Mucosa of gallbladder (tissue), 1 donor: ENCODE measurements at regions not wholly inside any gene's neighbourhood (a gene's known extent, or its start where the extent isn't known, plus 50 kb on each side); places are given as distances from the start of the nearest gene placed in this dataset.
"Not testable (repeated sequence)": the region's sequence is repeated elsewhere in the genome, so short reads cannot be mapped to it uniquely, and the experiment has no call there.

Source experiments
- DNase-seq: peaks from one replicate; pipeline ENCODE4 v3.0.0-alpha.2; 2020; ENCODE audit warnings: low spot score
- donor health status: DM: no; HTN: no; CAD: no.

GRCh38 chr1:120614931-120615639 lies 108.7 kb upstream of the NBPF26 start:
- not testable (repeated sequence) for DNase-seq

DNA sequence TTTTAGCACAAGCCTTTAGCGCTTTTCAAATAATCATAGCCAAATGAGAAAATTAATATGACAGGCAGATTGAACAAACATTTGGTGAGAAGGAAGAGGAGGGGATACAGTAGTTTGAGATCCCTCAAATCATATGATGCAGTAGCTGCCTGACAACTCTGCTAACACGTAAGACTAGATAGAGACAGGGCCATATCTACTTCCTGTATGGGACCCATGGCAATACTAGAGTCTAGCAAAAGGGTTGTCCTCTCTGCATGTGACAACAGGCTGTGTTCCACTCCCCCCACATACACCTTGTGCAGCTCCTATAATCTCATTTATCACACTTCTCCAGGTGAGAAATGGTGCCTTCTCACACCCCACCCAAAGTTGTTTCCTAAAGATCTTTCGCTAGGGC lies 106.3 kb upstream of the NBPF26 start:
- not testable (repeated sequence) for DNase-seq

DNA sequence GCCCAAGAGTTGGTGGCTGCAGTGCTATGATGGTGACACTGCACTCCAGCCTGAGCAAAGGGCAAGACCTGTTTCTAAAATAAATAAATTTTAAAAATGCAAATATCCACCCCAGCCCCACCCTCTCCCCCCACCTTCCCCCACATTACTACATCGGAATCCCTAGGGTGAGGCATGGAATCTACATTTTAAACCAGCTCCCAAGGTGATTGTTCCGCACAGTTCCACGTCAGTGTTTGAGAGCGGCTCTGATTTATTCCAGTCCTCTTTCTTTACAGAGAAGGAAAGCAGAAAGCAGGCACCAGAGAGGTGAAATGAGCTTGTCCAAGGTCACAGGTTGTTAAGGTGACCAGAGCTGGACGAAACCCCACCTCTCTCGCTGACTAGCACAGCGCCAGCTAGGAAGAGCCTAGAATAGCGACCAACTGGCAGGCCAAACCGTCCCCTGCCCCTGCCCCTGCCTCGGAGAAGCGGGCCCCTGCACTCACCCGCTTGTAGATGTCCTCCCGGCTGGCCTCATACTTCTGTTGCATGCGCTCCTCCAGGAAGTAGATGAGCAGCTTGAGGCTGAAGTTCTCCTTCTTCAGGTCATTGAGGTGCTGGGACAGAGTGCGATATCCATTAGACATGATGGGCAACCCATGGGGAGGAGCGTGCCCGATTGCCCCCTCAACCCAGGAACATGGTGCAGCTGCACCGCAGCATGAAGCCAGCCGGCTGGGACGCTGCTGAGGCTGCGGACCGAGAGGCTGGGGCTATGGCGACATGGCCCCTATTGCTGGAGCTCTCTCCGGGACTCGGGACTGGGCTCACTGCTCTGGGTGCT lies 103.7 kb upstream of the NBPF26 start:
- not testable (repeated sequence) for DNase-seq

DNA sequence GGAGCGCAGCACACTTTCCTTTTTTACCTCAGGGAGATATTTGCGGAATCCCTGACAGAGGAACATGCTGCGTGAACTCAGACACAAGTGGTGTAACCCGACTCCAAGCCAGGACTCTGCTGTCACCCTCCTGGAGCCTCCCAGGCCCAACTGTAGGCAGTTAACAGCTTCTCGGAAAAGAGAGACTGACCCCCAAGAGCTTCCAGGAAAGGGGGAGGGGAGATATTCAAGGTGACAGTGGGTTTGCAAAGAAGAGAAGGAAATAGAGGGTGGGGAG lies 103.1 kb upstream of the NBPF26 start:
- DNase-seq, result not testable (repeated sequence)

GRCh38 chr1:120621278-120621677 lies 102.5 kb upstream of the NBPF26 start:
- DNase-seq, result not testable (repeated sequence)

- not testable (repeated sequence) for DNase-seq
Measured at GRCh38 chr1:120623539-120623938, 100.2 kb upstream of the NBPF26 start.

DNA sequence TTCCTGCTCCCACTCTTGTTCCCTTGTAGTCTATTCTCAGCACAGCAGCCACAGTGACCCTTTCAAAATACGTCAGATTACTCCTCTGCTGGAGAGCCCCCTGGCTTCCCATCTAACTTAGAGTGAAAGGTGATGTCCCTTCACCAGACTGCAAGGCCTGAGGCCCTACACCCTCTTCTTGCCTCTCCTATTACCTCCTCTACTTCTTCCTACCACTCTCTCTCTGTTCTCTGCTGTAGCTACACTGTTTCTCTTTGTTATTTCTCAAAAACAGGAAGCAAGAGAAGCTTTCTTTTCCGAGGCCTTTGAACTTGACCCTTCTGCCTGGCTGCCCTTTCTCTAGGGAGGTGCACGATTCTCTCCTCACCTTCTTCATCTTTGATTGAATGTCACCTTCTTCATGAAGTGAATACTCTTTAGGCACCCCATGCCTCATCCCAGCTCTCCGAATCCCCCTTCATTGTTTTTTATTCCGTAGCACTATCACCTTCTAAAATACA lies 99.1 kb upstream of the NBPF26 start:
- DNase-seq, result not testable (repeated sequence)

- not testable (repeated sequence) for DNase-seq
Measured at GRCh38 chr1:120629832-120630455, 93.8 kb upstream of the NBPF26 start.

GRCh38 chr1:120634816-120635806 lies 88.6 kb upstream of the NBPF26 start:
- not testable (repeated sequence) for DNase-seq

- not testable (repeated sequence) for DNase-seq
Measured at GRCh38 chr1:120640261-120641013, 83.3 kb upstream of the NBPF26 start.

GRCh38 chr1:120641014-120641302 lies 82.8 kb upstream of the NBPF26 start:
- not testable (repeated sequence) for DNase-seq

- DNase-seq, result not testable (repeated sequence)
Measured at GRCh38 chr1:120647182-120647581, 76.6 kb upstream of the NBPF26 start.

DNA sequence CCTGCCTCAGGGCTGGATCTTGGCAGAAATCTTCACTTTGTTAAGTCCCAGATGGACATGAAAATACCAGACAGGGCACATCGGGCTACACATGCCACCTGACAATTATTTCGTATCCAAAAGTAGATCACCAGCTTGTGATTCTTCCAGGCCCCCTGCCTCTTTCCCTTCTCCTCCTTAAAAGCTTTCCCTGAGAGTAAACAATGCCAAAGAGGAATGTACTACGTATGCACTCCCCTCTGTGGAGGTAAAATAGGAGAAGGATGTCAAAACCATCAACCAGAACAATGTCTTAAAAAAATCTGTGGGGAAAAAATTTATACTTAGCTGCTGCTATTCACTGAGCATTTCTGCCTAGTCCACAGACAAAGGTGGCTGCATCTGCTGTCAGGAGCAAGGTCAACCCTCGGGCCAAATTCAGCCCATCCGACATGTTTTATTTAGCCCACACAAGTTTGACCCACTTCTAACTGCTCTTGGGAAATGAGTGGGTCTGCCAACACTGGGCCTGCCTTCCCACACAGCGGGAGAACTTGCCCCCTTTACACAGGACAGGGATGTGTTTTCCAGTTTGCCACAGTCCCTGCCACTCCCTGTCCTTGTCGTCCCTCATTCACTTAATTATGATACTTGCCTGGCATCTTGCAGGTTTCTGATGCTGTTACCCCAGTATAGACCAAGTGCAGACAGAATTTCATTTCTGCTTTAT lies 74.7 kb upstream of the NBPF26 start:
- DNase-seq, result not testable (repeated sequence)

DNA sequence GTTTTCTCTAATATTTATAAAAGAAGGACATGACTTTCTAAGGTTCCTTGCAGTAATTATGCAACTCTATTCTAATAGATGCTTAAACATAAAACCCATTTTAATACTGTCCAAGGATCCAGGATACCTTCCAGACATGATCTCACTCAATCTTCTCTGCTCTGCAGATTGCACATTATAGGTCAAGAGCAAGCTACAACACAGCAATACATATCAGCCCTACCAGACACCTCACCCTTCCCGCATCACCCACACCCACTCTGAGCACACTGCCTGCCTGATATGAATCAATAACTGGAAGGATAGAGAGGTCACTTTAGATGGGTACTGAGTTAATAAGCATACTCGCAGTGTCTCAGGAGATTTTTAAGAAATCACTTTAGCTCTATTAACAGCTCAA lies 74.0 kb upstream of the NBPF26 start:
- DNase-seq, result not testable (repeated sequence)

DNA sequence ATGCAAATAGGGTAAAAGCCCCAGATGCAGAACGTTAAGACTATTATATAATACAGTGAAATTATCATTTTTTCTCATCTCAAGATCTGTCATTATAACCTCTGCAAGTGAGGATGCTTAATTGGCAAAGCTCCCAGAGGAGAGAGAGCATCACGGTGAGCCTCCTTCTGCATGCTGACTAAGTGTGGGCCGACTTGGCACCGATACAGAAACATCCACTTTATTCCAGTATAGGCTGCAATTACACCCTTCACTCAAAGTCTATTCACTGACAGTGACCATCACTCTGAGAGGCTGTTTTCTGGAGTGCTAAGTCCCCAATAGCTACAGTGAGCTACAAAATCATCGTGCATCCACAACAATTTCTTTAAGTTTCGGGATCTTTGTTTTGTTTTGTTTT lies 69.6 kb upstream of the NBPF26 start:
- not testable (repeated sequence) for DNase-seq

DNA sequence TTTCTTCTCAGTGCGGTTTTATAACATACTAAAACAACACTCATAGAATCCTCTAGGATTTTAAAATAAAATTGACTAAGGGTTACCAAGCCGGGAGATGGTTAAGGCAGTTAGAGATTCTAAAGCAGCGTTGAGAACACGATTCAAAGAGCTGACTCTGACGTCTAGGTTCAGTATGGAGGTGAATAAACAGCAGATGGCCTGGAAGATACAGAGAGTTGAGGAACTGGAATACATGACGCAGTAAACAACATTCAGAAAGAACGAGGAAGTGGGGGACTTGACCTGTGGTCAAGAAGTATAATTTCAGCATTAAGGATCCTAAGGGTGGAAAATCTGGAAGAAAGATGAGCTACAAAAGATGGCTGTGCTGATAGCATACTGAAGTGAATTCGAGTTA lies 68.4 kb upstream of the NBPF26 start:
- DNase-seq, result not testable (repeated sequence)

- DNase-seq, result not testable (repeated sequence)
Measured at GRCh38 chr1:120656116-120656515, 67.6 kb upstream of the NBPF26 start.

GRCh38 chr1:120657804-120658203 lies 65.9 kb upstream of the NBPF26 start:
- DNase-seq, result not testable (repeated sequence)

- not testable (repeated sequence) for DNase-seq
Measured at GRCh38 chr1:120658622-120659021, 65.1 kb upstream of the NBPF26 start.

GRCh38 chr1:120659133-120659532 lies 64.6 kb upstream of the NBPF26 start:
- not testable (repeated sequence) for DNase-seq
